Hematopoietic multipotent progenitor cell treated with erythropoietin and hydrocortisone succinate and interleukin-3 and kit ligand, for 15 days (in vitro differentiated cells): ENCODE measurements at regions not wholly inside any gene's neighbourhood (a gene's known extent, or its start where the extent isn't known, plus 50 kb on each side); places are given as distances from the start of the nearest gene placed in this dataset.
"Not testable (repeated sequence)": the region's sequence is repeated elsewhere in the genome, so short reads cannot be mapped to it uniquely, and the experiment has no call there.

Experiments
- DNase-seq: peaks from one replicate; pipeline ENCODE4 v3.0.0-alpha.2; 2015; ENCODE audit warnings: low spot score

DNA sequence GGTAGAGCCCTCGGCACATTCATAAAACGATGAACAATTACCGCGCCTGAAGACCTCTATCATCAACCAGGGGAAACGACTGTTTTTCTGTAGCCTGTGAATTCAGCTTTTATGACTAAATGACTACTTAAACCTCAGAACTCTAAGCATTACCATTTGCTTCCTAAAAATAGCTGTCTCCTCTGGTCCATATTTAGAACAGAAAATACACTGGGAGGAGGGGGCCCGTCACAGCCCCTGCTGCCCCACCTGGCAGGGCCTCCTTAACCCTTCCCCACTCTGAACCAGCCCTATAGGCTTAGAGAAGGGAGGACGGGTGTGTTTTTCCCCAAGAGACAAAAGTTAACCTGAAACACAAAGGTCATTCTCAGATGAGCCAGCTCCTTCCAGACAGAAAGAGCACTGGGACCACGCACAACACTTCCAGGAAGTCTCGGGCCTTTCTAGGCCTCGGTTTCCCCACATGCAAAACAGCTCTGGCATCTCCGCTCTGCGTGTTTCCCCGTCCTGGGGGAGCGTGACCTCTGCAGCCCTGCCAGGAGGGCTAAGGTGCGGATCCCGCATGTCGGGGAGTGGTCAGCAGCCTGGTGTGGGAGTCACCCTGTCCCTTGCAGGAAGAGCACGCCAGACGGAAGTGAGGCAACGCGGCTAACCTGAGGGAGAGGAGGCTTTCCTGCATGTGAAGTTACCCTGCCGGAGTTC lies 193.9 kb downstream of the DLL1 start:
- DNase-seq = no peak

GRCh38 chr6:170096191-170096802 lies 194.6 kb downstream of the DLL1 start:
- DNase-seq = no peak

- no peak for DNase-seq
These were observed 195.5 kb downstream of the DLL1 start for GRCh38 chr6:170095273-170095981.

GRCh38 chr6:170094686-170095272 lies 196.1 kb downstream of the DLL1 start:
- DNase-seq = no peak

DNA sequence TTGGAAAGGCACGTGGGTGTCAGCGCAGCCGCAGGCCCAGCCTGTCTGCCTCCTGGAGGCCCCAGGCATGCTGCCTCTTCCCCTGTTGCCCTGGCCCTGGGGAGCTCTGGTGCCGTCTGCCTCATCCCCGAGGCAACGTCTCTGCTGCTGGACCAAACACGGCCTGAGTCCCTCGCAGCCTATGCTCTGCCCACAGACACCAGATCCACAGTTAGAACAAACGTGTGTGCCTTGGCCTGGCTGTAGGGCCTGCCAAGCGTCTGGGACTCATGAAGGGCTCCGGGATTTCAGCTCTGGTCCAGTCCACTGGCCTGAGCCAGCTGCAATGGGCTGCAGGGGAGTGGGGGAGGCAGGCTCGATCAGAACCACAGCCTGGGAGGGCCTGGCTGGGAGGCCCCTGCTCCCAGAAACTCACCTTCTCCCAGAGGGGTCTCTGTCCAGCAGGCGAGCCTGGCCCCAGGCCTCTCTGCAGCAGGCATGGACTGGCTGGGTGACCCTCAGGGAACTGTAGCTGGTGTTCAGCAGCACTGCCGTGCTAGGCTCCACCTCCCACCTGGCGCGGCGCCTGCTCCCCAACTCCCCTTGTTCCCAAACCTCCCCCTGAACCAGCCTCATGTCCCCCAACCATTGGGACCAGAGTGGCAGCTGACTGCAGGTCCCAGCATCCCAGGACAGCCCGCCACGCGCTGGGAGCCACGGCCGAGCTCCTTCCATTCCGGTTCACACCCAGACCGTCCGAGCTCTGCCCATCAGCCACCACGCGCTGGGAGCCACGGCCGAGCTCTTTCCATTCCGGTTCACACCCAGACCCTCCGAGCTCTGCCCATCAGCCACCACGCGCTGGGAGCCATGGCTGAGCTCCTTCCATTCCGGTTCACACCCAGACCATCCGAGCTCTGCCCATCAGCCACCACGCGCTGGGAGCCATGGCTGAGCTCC lies 197.0 kb downstream of the DLL1 start:
- no peak for DNase-seq

DNA sequence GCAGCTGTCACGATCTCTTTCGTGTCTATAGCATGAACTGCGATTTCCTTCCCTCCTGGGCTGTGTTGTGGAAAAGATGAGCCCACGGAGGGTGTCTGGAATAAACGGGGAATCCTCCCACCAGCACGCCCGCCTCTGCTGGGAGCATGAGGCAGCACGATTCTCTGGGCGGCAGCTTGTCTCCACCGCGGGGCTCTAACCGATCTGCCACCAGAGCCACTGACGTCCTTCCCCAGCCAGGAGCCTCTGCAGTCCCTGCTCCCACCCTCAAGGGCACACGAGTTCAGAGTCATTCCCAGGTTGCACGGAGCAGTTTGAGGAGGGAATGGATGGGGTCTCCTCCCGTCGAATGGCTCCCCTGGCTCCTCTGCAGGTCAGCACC lies 197.6 kb downstream of the DLL1 start:
- no peak for DNase-seq

DNA sequence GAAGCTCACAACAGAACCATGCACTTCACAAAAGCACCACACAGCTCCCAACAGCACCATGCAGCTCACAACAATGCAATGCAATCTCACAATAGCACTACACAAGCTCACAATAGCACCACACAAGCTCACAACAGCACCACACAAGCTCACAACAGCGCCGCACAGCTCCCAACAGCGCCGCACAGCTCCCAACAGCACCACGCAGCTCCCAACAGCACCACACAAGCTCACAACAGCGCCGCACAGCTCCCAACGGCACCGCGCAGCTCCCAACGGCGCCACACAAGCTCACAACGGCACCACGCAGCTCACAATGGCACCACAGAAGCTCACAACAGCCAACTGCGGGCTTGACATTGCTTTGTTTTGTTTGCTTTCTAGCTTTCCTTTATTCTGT lies 198.1 kb downstream of the DLL1 start:
- DNase-seq = no peak

GRCh38 chr6:170091639-170092579 lies 199.0 kb downstream of the DLL1 start:
- no peak for DNase-seq

GRCh38 chr6:170091000-170091638 lies 199.8 kb downstream of the DLL1 start:
- no peak for DNase-seq

DNA sequence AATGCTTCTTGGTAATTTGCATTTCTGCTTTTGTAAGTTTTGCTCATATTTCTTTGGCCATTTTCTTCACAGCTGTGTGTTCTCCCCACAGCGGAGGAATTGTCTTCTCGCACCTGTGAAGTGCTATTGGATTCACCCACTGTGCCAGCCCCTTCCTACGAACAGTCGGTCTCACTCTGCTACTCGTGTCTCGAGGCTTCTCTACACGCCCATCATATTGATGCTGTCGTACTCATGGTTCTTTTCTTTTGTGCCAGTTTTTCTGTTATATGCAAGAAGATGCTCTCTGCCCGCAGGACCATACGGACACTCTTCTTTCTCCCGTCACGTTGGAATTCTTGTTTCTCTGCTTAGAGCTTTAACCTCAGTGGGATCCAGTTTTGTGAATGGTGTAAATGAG lies 200.3 kb downstream of the DLL1 start:
- DNase-seq = no peak

DNA sequence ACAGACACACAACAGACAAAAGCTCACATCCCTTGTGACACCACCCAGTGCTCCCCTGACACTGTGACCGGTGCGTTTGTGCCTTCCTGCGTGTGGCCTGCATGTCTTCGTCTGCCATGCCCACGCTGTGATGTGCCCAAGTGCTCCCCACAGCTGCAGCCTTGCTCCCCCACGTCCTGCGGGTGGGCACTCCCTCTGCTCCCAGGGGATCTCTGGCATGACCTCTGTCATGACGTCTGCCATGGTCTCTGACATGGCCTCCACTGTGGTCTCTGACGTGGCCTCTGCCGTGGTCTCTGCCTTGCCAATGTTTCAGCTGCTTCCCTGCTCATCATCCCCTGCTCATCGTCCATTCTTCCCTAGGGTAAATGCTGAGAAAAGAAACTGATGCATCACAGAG lies 200.9 kb downstream of the DLL1 start:
- no peak for DNase-seq

GRCh38 chr6:170088582-170088955 lies 202.3 kb downstream of the DLL1 start:
- DNase-seq = no peak

DNA sequence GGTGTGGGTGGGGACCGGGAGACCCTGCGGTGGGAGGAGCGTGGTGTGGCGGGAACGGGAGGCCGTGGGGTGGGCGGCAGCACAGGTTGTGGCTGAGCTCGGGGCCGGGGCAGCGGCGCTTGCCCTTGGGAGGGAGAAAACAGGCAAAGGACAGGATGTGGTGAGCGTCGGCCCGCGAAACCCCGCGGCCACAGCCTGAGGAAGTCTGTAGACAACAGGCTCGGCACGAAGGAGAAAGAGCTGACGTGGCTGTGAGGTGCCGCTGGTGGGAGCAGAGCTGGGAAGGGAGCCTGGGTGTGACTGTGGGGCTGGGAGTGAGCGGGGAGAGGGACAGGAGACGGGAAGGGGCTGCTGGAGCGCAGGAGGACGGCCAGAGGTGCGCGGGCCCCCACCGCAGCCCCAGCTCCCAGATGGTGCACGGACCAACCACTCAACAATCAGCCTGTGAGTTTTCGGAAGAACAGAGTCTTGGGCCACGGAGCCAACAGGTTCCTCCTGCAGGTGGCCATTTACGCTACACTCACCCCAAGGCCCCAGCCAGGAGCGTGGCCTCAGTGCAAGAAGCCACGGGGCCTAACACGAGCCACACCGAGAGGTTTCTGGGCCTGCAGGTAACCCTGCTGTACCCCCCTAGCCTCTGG lies 202.8 kb downstream of the DLL1 start:
- no peak for DNase-seq

- DNase-seq = not testable (repeated sequence)
These were observed 203.5 kb downstream of the DLL1 start for GRCh38 chr6:170087421-170087780.

DNA sequence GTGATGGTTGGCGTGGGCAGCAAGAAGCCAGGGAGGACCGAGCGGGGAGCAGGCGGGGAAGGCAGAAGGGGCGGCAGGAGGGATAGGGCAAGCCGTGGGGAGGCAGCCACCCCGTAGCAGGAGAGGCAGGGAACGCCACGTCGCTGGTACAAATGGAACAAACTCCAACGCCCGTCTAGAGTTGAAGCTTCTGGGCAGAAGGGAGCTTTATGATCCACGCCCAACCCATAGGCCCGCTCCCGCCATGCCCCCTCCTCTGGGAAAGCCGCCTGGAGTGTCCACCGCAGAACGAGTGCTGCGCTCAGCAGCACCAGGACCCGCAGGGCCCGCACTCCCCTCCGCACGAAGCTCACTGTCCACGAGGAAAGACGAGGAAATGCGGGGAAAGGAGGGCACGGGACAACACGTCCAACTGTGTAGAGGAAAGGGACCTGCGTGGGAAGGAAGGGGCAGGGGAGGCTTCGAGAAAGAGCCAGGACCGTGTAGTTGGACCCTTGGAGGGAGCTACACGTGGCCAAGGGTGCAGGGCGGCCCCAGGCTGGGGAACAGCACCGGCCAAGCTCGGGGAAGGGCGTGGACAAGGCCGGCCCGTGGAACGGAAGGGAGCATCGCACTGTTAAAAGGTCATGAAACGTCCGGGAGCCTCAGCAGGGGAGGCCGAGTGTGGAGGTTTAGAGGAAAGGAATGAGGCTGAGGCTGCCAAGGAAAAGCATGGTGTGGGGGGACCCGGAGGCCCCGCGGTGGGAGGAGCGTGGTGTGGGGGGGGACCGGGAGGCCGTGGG lies 204.0 kb downstream of the DLL1 start:
- no peak for DNase-seq

DNA sequence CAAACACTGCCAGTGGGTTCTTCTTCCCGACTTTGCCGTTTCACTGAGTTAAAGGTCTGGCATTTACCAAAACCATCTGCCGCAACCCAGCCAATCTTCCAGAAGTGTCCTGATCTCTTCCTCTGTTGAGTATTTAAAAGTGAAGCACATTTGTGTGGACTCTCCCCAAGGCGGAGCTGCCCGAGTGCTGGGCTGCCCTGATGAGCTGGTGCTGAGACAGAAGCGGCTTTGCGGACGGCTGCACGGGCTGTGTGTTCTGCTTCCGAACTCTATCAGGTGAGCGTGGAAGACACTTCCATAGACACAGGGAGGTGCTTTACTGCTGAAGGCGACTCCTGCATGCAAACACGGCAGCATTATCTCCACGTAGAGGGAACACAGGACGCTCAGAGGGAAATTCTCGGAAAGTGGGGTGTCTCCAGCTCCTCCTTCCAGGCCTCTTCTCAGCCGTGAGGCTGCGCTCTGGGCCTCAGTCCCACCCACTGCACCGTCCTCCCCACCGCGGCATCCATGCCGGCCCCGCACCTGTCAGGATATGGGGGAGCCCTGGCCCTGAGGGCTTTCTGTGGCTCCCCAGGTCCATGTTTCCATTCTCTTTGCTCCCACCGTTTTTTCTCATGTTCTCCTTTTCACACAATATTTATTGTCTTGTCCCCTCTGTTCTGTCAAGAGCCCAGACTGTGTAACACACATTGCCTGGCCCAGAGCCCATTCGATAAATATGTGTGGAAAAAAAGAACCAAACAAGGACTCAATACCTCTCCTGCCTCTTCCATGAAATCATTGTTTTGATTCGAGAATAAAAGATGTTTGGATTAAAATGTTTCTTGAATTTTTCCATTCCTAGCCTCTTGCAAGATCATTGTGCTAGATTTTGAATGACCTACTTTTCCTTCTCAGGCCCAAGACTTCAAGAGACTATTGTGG lies 205.1 kb downstream of the DLL1 start:
- DNase-seq = no peak

DNA sequence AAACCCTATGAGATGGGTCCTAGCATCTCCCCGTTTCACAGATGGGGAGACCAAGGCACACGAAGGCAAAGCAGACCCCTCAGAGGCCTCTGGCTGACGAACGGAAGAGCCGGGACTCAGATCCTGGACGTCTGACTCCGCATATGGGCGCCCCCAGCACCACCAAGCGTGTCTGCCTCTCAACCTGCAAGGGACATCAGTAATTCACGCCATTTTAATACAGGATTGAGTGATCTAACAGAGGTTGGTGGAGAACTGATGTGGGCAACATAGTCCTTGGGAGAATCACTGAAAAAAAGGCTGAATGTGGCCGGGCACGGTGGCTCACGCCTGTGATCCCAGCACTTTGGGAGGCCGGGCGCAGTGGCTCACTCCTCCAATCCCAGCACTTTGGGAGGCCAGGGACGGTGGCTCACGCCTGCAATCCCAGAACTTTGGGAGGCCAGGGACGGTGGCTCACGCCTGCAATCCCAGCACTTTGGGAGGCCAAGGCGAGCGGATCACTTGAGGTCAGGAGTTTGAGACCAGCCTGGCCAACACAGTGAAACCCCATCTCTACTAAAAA lies 206.6 kb downstream of the DLL1 start:
- DNase-seq = no peak
